ENCODE measurements at regions not wholly inside any gene's neighbourhood (a gene's known extent, or its start where the extent isn't known, plus 50 kb on each side); places are given as distances from the start of the nearest gene placed in this dataset.

DNA sequence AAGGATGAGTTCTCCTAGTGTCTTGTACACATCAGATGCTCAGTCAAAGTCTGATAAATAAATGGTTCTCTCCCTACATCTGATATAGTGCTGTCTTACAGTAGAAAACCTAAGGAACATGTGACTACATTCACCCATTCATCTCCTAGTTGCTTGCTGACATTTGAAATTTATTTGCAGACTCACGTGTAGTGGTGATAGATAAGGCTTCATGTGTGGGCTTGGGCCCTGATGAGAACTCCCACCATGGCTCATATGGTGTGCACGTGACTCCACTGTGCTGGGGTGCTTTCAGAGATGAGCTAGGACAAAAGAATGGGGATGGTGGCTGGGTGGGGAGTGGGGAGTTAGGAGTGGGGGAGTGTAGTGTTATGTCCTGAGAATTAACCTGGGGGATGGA lies 287.3 kb downstream of the RPS24 start:
- TF ChIP-seq, protein P1, sequence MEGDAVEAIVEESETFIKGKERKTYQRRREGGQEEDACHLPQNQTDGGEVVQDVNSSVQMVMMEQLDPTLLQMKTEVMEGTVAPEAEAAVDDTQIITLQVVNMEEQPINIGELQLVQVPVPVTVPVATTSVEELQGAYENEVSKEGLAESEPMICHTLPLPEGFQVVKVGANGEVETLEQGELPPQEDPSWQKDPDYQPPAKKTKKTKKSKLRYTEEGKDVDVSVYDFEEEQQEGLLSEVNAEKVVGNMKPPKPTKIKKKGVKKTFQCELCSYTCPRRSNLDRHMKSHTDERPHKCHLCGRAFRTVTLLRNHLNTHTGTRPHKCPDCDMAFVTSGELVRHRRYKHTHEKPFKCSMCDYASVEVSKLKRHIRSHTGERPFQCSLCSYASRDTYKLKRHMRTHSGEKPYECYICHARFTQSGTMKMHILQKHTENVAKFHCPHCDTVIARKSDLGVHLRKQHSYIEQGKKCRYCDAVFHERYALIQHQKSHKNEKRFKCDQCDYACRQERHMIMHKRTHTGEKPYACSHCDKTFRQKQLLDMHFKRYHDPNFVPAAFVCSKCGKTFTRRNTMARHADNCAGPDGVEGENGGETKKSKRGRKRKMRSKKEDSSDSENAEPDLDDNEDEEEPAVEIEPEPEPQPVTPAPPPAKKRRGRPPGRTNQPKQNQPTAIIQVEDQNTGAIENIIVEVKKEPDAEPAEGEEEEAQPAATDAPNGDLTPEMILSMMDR (IDR thresholded peaks at IDR 0.05): no peak
- no peak for TF ChIP-seq POLR2A (IDR thresholded peaks at IDR 0.05)

All from testis (tissue), 2 donors.